Right lobe of liver (tissue), 4 donors: ENCODE measurements at regions not wholly inside any gene's neighbourhood (a gene's known extent, or its start where the extent isn't known, plus 50 kb on each side); places are given as distances from the start of the nearest gene placed in this dataset.

ENCODE experiments used
- CTCF ChIP-seq, 4 donors: fragments of 200-600 bp in 3 of 4; fragments of 450-650 bp in 1 of 4; IDR thresholded peaks; one replicate each; pipeline versions ENCODE4 v1.5.1 to v1.8.0; 2016 to 2022; ENCODE audit warnings: antibody characterized with exemption in 4 of 4, mild to moderate bottlenecking in 2 of 4
- POLR2A ChIP-seq: fragments of 450-650 bp; IDR thresholded peaks from one replicate; pipeline ENCODE4 v1.6.1; 2017; ENCODE audit warnings: antibody characterized with exemption, mild to moderate bottlenecking
- donor health status: DM: no; HTN: no; CAD: no.
- donor health status: DM: no; HTN: no; CAD: no.
- donor health status: DM: no; HTN: yes; CAD: no.

GRCh38 chr5:86968301-86968753 lies 299.4 kb upstream of the RASA1 start:
- TF ChIP-seq CTCF (IDR thresholded peaks at IDR 0.05) (peak; percentile 28 to 32 (median 30)), POLR2A (no peak)
